WERI-Rb-1 (cell line): ENCODE measurements at regions not wholly inside any gene's neighbourhood (a gene's known extent, or its start where the extent isn't known, plus 50 kb on each side); places are given as distances from the start of the nearest gene placed in this dataset.
"Not testable (repeated sequence)": the region's sequence is repeated elsewhere in the genome, so short reads cannot be mapped to it uniquely, and the experiment has no call there.

ENCODE experiments used
- DNase-seq: peaks from one replicate; pipeline ENCODE4 v3.0.0-alpha.2; 2020
- H3K27ac ChIP-seq: fragments of 250-450 bp; sonication (Bioruptor Pico); 2 replicates; pipeline ENCODE4 v1.5.1; 2020; ENCODE audit warnings: mild to moderate bottlenecking, moderate library complexity
- H3K27me3 ChIP-seq: fragments of 250-450 bp; sonication (Bioruptor Pico); 2 replicates; pipeline ENCODE4 v1.5.1; 2021; ENCODE audit warnings: mild to moderate bottlenecking, low read depth, moderate library complexity; ENCODE audit not compliant: insufficient read depth, severe bottlenecking
- H3K36me3 ChIP-seq: fragments of 250-450 bp; sonication (Bioruptor Pico); 2 replicates; pipeline ENCODE4 v1.5.1; 2020; ENCODE audit warnings: mild to moderate bottlenecking, moderate library complexity
- H3K4me3 ChIP-seq: 2 replicates; pipeline ENCODE4 v1.5.1; 2011; ENCODE audit warnings: low read depth, mild to moderate bottlenecking, control low read depth, low read length
- H3K9me3 ChIP-seq: fragments of 250-450 bp; sonication (Bioruptor Pico); 2 replicates; pipeline ENCODE4 v1.5.1; 2021; ENCODE audit warnings: mild to moderate bottlenecking, moderate library complexity; ENCODE audit not compliant: severe bottlenecking
- TF ChIP-seq, protein P1 (sequence below): IDR thresholded peaks from 2 replicates; pipeline ENCODE4 v1.5.1; 2011; ENCODE audit warnings: low read depth, mild to moderate bottlenecking, control low read depth, inconsistent platforms, low read length

DNA sequence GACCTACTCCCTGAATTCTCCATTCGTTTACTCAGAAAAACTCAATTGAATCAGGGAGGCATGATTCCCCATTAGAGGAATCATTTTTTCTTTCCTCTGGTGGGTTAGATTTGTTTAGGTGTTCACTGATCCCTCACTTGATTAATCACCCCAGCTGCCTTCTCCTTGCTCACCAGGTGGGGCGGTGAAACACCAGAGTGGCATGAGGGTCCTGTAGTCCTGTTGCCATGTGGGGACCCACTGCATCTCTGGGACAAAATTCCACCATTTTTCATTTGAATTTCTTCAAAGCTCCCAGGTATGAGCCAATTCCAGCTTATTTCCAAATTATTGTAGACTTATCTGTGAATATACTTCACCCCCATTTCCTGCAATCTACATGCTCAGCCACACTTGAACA is 462.7 kb upstream of the ZNF507 start:
- Histone ChIP-seq H3K36me3 (no peaks in the 10 kb centered on the region), H3K9me3 (no peaks in the 10 kb centered on the region)
- TF ChIP-seq, protein P1, sequence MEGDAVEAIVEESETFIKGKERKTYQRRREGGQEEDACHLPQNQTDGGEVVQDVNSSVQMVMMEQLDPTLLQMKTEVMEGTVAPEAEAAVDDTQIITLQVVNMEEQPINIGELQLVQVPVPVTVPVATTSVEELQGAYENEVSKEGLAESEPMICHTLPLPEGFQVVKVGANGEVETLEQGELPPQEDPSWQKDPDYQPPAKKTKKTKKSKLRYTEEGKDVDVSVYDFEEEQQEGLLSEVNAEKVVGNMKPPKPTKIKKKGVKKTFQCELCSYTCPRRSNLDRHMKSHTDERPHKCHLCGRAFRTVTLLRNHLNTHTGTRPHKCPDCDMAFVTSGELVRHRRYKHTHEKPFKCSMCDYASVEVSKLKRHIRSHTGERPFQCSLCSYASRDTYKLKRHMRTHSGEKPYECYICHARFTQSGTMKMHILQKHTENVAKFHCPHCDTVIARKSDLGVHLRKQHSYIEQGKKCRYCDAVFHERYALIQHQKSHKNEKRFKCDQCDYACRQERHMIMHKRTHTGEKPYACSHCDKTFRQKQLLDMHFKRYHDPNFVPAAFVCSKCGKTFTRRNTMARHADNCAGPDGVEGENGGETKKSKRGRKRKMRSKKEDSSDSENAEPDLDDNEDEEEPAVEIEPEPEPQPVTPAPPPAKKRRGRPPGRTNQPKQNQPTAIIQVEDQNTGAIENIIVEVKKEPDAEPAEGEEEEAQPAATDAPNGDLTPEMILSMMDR: peak; percentile 42; the same call in 1 of the 2 replicates

DNA sequence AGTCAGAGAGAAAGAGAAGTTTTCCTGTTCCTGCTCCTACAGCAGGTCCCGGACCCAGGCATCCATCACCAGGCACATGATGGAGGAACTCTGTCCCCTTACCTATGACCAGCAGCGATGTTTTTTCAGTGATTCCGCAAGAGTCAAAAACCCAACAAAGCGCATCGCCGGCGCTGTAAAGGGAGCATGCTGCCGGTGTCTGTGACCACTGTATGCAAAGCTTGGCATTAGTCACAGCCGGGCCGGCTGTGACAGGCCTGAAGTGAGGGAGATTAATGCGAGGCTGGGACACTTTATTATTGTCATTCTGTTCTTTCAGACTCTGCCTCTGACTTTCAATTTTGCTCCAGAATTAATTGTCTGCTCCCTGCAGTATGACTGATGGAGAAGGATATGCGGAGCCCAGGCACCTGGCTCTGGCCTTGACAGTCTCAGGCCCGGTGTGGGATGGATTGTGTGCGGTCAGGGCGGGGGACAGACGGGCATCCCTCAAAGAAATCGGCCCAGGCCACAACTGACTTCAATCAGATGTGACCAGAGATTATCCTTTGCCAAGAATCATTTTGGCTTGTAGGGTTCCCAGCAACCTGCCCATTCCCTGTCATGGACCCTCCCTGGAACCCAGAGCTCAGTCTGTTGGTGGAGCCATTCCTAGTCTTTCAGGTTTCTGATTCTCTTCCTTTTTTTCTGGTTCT is 462.0 kb upstream of the ZNF507 start:
- no peaks in the 10 kb centered on the region for H3K9me3 ChIP-seq
- H3K27ac ChIP-seq: peak overlapping the region; percentile 86
- H3K36me3 ChIP-seq: no peaks in the 10 kb centered on the region
- H3K27me3 ChIP-seq: no peaks in the 10 kb centered on the region
- peak overlapping the region; percentile 13 for H3K4me3 ChIP-seq
- DNase-seq: peak; percentile 71
- TF ChIP-seq, protein P1: no peak

More for the DNA sequence above, 462.7 kb upstream of the ZNF507 start:
- Histone ChIP-seq H3K27ac (peak overlapping the region; percentile 86), H3K4me3 (no peak overlapping the region; the same call in 1 of the 2 replicates), H3K27me3 (no peaks in the 10 kb centered on the region)
- DNase-seq: peak; percentile 66

DNA sequence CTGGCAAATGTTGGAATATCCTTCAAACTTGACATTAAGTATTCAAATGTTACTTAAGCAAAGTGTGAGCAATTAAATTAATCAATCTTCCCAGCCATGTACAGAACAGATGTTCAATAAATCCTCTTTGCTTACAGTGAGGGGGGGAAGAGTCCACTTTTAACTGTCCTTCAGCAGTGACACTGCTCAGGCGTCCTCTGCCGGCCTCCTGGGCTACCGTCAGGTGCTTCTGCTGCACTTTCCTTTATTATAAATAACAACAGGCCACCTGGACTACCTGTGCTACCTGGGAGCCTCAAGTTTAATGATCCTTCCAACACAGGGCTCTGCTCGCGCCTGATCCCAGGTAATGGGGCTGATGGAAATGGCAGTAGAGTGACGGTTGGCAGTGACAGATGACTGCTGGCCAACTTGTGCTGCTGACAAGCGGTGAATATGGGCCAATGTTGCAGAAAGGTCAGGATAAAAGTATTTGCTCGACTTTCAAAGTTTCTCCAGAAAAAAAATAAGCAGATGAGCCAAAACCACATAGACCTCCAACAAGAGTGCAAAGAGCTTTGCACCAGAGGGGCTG is 460.0 kb upstream of the ZNF507 start:
- no peaks in the 10 kb centered on the region for H3K36me3 ChIP-seq
- no peaks in the 10 kb centered on the region for H3K9me3 ChIP-seq
- DNase-seq: peak; percentile 79
- H3K4me3 ChIP-seq: peak overlapping the region; percentile 24
- TF ChIP-seq, protein P1: peak; percentile 71
- H3K27ac ChIP-seq: peak overlapping the region; percentile 86
- H3K27me3 ChIP-seq: no peaks in the 10 kb centered on the region

DNA sequence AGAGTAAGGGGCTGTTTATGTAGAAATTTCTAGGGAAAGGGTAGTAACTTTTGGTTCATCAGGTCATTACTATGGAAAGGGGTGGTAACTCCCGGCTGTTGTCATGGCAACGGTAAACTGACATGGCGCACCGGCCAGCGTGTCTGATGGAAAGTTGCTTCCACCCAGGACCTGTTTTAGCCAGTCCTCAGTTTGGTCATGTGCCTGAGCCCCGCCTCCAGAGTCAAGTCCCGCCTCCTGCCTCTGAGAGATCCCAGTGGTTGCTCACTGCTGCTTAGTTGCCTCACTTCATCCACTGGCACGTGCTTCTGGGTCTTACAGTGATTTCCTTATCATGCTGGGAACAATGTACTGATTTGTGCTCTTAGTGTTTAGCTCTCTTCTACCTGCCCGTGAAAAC is 455.2 kb upstream of the ZNF507 start:
- Histone ChIP-seq H3K36me3 (no peaks in the 10 kb centered on the region), H3K27me3 (no peaks in the 10 kb centered on the region), H3K9me3 (no peaks in the 10 kb centered on the region), H3K4me3 (no peak overlapping the region), H3K27ac (no peak overlapping the region)
- no peak for DNase-seq
- TF ChIP-seq, protein P1: no peak

DNA sequence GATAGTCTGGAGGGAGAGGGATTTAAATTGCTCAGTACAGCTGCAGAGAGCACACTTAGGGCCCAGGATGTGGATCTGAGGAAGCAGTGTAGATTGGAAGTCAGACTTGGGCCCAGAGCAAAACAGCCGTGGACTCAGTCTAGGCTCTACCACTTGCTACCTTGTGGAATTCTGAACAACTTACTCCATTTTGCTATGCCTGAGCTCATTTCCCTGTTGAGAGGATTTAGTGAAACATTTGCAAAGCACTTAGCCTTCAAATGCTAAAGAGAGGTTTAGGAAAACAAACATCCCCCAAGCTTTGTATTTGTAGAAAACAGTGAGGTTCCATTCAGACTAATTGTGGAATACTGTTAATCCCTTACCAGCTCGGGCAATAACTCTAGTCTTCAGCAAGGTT is 453.4 kb upstream of the ZNF507 start:
- no peak overlapping the region for H3K4me3 ChIP-seq
- no peaks in the 10 kb centered on the region for H3K9me3 ChIP-seq
- H3K36me3 ChIP-seq: no peaks in the 10 kb centered on the region
- no peak for DNase-seq
- no peak overlapping the region for H3K27ac ChIP-seq
- TF ChIP-seq, protein P1: no peak
- H3K27me3 ChIP-seq: no peaks in the 10 kb centered on the region

DNA sequence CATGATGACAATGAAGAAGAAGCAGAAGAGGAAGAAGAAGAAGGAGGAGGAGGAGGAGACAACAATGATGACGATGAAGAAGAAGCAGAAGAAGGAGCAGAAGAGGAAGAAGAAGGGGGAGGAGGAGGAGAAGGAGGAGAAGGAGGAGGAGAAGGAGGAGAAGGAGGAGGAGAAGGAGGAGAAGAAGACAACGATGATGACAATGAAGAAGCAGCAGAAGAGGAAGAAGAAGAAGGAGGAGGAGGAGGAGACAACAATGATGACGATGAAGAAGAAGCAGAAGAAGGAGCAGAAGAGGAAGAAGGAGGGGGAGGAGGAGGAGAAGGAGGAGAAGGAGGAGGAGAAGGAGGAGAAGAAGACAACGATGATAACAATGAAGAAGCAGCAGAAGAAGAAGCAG is 451.9 kb upstream of the ZNF507 start:
- H3K4me3 ChIP-seq, DNase-seq, H3K36me3 ChIP-seq, H3K27me3 ChIP-seq, H3K27ac ChIP-seq, H3K9me3 ChIP-seq: not testable (repeated sequence)
